DOHH2 (cell line): ENCODE measurements at regions not wholly inside any gene's neighbourhood (a gene's known extent, or its start where the extent isn't known, plus 50 kb on each side); places are given as distances from the start of the nearest gene placed in this dataset.

Experiments used
- CTCF ChIP-seq: fragments of 200-600 bp; sonication (generic); IDR thresholded peaks from one replicate; pipeline ENCODE4 v1.5.1; 2014; ENCODE audit warnings: antibody characterized with exemption, mild to moderate bottlenecking, low read depth, low read length; ENCODE audit not compliant: poor library complexity, severe bottlenecking
- EZH2phosphoT487 ChIP-seq: fragments of 200-600 bp; sonication (generic); IDR thresholded peaks from 2 replicates; pipeline ENCODE4 v1.6.1; 2017; ENCODE audit warnings: borderline replicate concordance, mild to moderate bottlenecking, antibody characterized with exemption, low read length, moderate library complexity, mixed read lengths

DNA sequence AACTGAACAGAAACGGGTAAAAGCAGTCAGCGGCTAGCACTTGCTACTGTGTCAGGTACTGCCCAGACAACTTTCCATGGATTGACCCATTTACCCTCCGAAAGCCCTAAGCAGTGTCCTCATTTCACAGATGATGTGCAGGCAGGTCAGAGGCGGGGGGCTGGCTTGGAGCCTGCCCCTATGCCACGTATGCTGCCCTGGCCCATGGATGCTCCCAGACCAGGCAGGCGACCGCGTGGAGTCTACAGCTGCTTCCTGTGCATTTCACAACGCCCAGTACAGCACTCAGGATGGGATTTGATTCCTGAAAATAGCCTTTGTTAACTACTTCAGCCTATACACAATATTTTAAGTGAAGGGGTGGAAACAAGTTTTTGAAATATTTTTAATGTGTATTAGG lies 202.9 kb downstream of the NXNL2 start:
- no peak for TF ChIP-seq CTCF
- no peak for TF ChIP-seq EZH2phosphoT487
